ENCODE measurements at regions not wholly inside any gene's neighbourhood (a gene's known extent, or its start where the extent isn't known, plus 50 kb on each side); places are given as distances from the start of the nearest gene placed in this dataset.

DNA sequence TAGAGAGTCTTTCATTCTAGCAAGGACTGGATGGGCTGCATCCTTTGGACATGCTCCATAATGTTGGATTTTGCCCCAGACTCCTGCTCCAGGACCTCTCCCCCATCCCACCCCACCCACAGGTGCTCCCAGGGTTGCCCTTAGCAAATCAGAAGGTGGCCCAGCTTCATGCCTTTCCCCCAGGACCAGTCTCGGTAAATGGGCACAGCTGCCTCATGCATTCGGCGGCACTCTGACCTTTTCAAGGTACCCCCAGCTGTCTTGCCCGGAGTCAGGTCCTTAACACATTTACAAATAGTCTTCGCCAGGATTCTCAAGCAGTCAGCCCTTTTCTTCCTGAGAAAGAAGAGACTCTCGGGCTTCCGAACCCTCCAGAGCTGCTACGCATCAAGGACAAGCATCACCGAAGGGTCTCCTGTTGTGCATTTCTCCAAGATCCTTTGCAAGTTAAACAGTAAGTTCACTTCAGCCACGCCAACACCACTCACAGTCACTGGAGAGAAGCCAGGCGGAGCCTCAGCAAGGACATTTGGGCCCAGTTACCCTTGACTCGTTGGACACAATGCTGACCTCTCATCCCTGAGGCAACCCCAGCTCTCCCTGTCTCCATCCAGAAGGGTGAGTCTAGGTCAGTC is 287.8 kb downstream of the FAM43A start:
- intact Hi-C loops (cut with micrococcal nuclease; ENCODE audit: unreplicated experiment), result no loop called here
- H3K4me2 ChIP-seq (ENCODE audit: low read depth, low read length), result no peak overlapping the region
- H3K27ac ChIP-seq (ENCODE audit: extremely low read length, insufficient read depth, low read length), result no peak overlapping the region
- H3K36me3 ChIP-seq (replicated peaks in 1 of 2; ENCODE audit: control insufficient read depth in 1 of 2, insufficient read depth in 2 of 2, low read length in 2 of 2), result no peaks in the 10 kb centered on the region
- ChIA-PET CTCF (ENCODE audit: low intra/inter-chr PET ratio, low total read pairs) (no interaction called here), POLR2A (interaction anchor here (0.7 kb wide), 1 partner anchor 45 kb away, joined by 3 read pairs; no protein-coding TSS in a partner anchor)
- peaks cover 12% of the 10 kb centered on the region for H3K4me1 ChIP-seq (ENCODE audit: insufficient read depth, low read length)
- TF ChIP-seq ZSCAN30 (CRISPR knock-in tag; IDR thresholded peaks at IDR 0.05) (no peak), ZNF101 (CRISPR knock-in tag; IDR thresholded peaks at IDR 0.05; ENCODE audit: borderline replicate concordance, low read depth) (no peak), REXO4 (CRISPR knock-in tag; IDR thresholded peaks at IDR 0.05; ENCODE audit: borderline replicate concordance) (no peak), ZNF607 (CRISPR knock-in tag; IDR thresholded peaks at IDR 0.05; ENCODE audit: borderline replicate concordance) (no peak), DNMT1 (CRISPR knock-in tag; IDR thresholded peaks at IDR 0.05) (no peak), ZNF816 (CRISPR knock-in tag; IDR thresholded peaks at IDR 0.05; ENCODE audit: borderline replicate concordance) (no peak)
- no peak overlapping the region for H2AFZ ChIP-seq (ENCODE audit: low read length)
- H3K9ac ChIP-seq (ENCODE audit: insufficient read depth, low read depth, low read length), result no peak overlapping the region
- DNase-seq (ENCODE audit: low spot score) (no peak), ATAC-seq (no peak), FAIRE-seq (no peak)
- no peaks in the 10 kb centered on the region for H3K79me2 ChIP-seq (ENCODE audit: insufficient read depth, low read length)
- H3K27me3 ChIP-seq (ENCODE audit: control insufficient read depth in 1 of 2, insufficient read depth in 2 of 2, low read length in 2 of 2), result peaks cover 1 to 23% of the 10 kb centered on the region in 2 experiments; a peak in 4 of 5 replicates
- no peaks in the 10 kb centered on the region for H4K20me1 ChIP-seq (ENCODE audit: insufficient read depth, low read length)
- no peaks in the 10 kb centered on the region for H3K9me3 ChIP-seq (ENCODE audit: low read length)
- WGBS (ENCODE audit: low lambda C conversion rate), result 40% methylated on average over 11 of the region's 12 CpGs
- in situ Hi-C loops (cut with HindIII; ENCODE audit: extremely low pct_ligation_motif_present, low pct_unique_long_range_greater_than_20kb), result no loop called here
- no TSS peak for BruUV-seq (replicated peaks)
- H3K4me3 ChIP-seq (replicated peaks in 1 of 3; ENCODE audit: insufficient read depth in 1 of 3, low read depth in 2 of 3, low read length in 3 of 3), result no peak overlapping the region

DNA sequence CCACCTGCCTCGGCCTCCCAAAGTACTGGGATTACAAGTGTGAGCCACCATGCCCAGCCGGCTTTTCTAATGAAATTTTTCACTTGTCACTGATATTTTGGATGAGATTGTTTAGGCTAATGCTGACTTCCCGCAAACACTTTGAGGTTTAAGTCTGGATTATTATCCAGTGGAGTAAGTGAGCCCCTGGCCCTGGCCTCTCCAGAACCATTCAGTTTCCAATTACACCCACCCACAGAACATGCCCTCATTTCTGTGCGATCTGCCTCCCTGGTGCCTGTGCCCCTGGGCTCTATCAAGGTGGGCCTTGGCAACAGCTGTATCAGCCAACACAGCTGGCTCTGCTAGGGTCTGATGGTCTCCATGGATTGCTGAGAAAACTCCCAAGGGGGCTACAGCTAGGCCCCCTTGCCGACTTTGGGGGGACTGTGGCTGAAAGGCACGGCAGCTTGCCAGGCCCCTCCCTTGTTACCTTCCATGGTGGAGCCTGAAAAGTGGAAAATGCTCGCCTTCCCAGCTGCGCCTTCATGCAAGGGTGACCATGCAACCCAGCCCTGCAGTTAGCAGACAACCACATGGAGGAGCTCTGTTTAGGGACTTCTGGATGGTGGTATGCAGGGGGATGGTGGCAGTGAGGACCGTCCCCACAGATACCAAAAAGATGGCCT is 288.9 kb downstream of the FAM43A start:
- in situ Hi-C loops (cut with HindIII; ENCODE audit: extremely low pct_ligation_motif_present, low pct_unique_long_range_greater_than_20kb) (no loop called here), intact Hi-C loops (cut with micrococcal nuclease; ENCODE audit: unreplicated experiment) (no loop called here)
- H3K79me2 ChIP-seq (ENCODE audit: insufficient read depth, low read length), result no peaks in the 10 kb centered on the region
- WGBS (ENCODE audit: low lambda C conversion rate), result 60% methylated on average over 5 of the region's 9 CpGs
- CTCF ChIA-PET (ENCODE audit: low intra/inter-chr PET ratio, low total read pairs), result no interaction called here
- DNase-seq (ENCODE audit: low spot score) (no peak), FAIRE-seq (no peak), ATAC-seq (no peak)
- no TSS peak for BruUV-seq (replicated peaks)
- no peak overlapping the region for H3K9ac ChIP-seq (ENCODE audit: insufficient read depth, low read depth, low read length)
- no peak overlapping the region for H3K4me3 ChIP-seq (replicated peaks in 1 of 3; ENCODE audit: insufficient read depth in 1 of 3, low read depth in 2 of 3, low read length in 3 of 3)
- no peak overlapping the region for H3K4me2 ChIP-seq (ENCODE audit: low read depth, low read length)
- POLR2A ChIA-PET, result no interaction called here
- H4K20me1 ChIP-seq (ENCODE audit: insufficient read depth, low read length), result no peaks in the 10 kb centered on the region
- no peak overlapping the region for H3K27ac ChIP-seq (ENCODE audit: extremely low read length, insufficient read depth, low read length)
- peaks cover 12% of the 10 kb centered on the region for H3K4me1 ChIP-seq (ENCODE audit: insufficient read depth, low read length)
- H2AFZ ChIP-seq (ENCODE audit: low read length), result no peak overlapping the region
- H3K9me3 ChIP-seq (ENCODE audit: low read length), result no peaks in the 10 kb centered on the region
- H3K27me3 ChIP-seq (ENCODE audit: control insufficient read depth in 1 of 2, insufficient read depth in 2 of 2, low read length in 2 of 2), result peaks cover 1 to 23% of the 10 kb centered on the region in 2 experiments; a peak in 4 of 5 replicates
- H3K36me3 ChIP-seq (replicated peaks in 1 of 2; ENCODE audit: control insufficient read depth in 1 of 2, insufficient read depth in 2 of 2, low read length in 2 of 2), result no peaks in the 10 kb centered on the region
- no peak for TF ChIP-seq TCF12 (IDR thresholded peaks at IDR 0.05)
- no peak for TF ChIP-seq TCF12 (CRISPR knock-in tag; IDR thresholded peaks at IDR 0.05)
- TF ChIP-seq ZBTB38 (CRISPR knock-in tag; IDR thresholded peaks at IDR 0.05), result no peak
- TF ChIP-seq SSRP1 (CRISPR knock-in tag; IDR thresholded peaks at IDR 0.05), result no peak
- TF ChIP-seq CHD4 (IDR thresholded peaks at IDR 0.05; ENCODE audit: borderline replicate concordance, low read length), result no peak
- no peak for TF ChIP-seq MAFF (IDR thresholded peaks at IDR 0.05; ENCODE audit: low read depth, low read length)
- no peak for TF ChIP-seq FLYWCH1 (CRISPR knock-in tag; IDR thresholded peaks at IDR 0.05)
- TF ChIP-seq ZFP1 (CRISPR knock-in tag; IDR thresholded peaks at IDR 0.05), result no peak
- TF ChIP-seq TAF1 (CRISPR knock-in tag; IDR thresholded peaks at IDR 0.05), result no peak
- no peak for TF ChIP-seq ZBTB25 (CRISPR knock-in tag; IDR thresholded peaks at IDR 0.05)
- TF ChIP-seq RXRB (CRISPR knock-in tag; IDR thresholded peaks at IDR 0.05; ENCODE audit: borderline replicate concordance), result no peak
- TF ChIP-seq NCOA2 (CRISPR knock-in tag; IDR thresholded peaks at IDR 0.05), result no peak
- no peak for TF ChIP-seq CBFB (CRISPR knock-in tag; IDR thresholded peaks at IDR 0.05)
- TF ChIP-seq ZNF546 (CRISPR knock-in tag; conservative IDR thresholded peaks at IDR 0.05), result no peak
